Left ventricle myocardium inferior (tissue), 1 donor: ENCODE measurements at regions not wholly inside any gene's neighbourhood (a gene's known extent, or its start where the extent isn't known, plus 50 kb on each side); places are given as distances from the start of the nearest gene placed in this dataset.
"Not testable (repeated sequence)": the region's sequence is repeated elsewhere in the genome, so short reads cannot be mapped to it uniquely, and the experiment has no call there.

Source experiments
- DNase-seq: peaks from one replicate; pipeline ENCODE4 v3.0.0-alpha.2; 2020
- H3K27ac ChIP-seq: fragments of 200-600 bp; replicated peaks from 2 replicates; pipeline ENCODE4 v1.8.0; 2021
- H3K27me3 ChIP-seq: fragments of 200-600 bp; 2 replicates; pipeline ENCODE4 v1.8.0; 2021; ENCODE audit warnings: low read depth
- H3K36me3 ChIP-seq: fragments of 200-600 bp; 2 replicates; pipeline ENCODE4 v1.8.0; 2021
- H3K4me1 ChIP-seq: fragments of 200-600 bp; 2 replicates; pipeline ENCODE4 v1.8.0; 2021
- H3K4me3 ChIP-seq: fragments of 200-600 bp; 2 replicates; pipeline ENCODE4 v1.8.0; 2021; ENCODE audit warnings: mild to moderate bottlenecking, moderate library complexity
- H3K9me3 ChIP-seq: fragments of 200-600 bp; replicated peaks from 2 replicates; pipeline ENCODE4 v1.8.0; 2021
- intact Hi-C: fragments of 100-400 bp; cut with micrococcal nuclease; formaldehyde crosslinking; loops from one replicate; pipeline ENCODE4 v1.11.0; 2022
- TF ChIP-seq, protein P1 (sequence below): fragments of 200-600 bp; IDR thresholded peaks from 2 replicates; pipeline ENCODE4 v1.8.0; 2021; ENCODE audit warnings: antibody characterized with exemption, mild to moderate bottlenecking, borderline replicate concordance
- donor health status: DM: no; HTN: yes; CAD: no; lungs with severe emphysema.

DNA sequence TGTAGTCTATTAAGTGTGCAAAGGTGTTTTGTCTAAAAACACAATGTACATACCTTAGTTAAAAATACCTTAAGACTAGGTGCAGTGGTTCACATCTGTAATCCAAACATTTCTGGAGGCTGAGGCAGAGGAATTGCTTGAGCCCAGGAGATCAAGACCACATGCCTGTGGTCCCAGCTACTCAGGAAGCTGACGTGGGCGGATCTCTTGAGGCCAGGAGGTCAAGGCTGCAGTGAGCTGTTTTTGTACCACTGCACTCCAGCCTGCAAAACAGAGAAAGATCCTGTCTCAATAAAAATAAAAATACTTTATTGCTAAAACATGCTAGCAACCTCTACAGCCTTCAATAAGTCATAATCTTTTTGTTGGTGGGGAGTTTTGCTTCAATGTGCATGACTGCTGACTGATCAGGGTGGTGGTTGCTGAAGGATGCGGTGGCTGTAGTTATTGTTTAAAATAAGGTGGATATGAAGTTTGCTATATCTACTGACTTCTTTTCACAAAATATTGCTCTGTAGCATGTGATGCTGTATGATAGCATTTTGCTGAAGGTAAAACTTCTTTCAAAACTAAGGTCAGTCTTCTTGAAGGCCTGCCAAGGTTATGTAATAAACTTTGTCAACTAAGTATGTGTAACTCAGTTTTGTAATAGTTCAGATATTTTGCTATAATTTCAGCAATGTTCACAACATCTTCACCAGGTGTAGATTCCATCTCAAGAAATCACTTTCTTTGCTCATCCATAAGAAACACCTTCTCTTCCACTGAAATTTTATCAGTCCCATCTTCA is 1238.0 kb upstream of the NRXN1 start:
- no peaks in the 10 kb centered on the region for H3K4me1 ChIP-seq
- no peak overlapping the region for H3K27ac ChIP-seq
- intact Hi-C loops: no loop called here
- TF ChIP-seq, protein P1, sequence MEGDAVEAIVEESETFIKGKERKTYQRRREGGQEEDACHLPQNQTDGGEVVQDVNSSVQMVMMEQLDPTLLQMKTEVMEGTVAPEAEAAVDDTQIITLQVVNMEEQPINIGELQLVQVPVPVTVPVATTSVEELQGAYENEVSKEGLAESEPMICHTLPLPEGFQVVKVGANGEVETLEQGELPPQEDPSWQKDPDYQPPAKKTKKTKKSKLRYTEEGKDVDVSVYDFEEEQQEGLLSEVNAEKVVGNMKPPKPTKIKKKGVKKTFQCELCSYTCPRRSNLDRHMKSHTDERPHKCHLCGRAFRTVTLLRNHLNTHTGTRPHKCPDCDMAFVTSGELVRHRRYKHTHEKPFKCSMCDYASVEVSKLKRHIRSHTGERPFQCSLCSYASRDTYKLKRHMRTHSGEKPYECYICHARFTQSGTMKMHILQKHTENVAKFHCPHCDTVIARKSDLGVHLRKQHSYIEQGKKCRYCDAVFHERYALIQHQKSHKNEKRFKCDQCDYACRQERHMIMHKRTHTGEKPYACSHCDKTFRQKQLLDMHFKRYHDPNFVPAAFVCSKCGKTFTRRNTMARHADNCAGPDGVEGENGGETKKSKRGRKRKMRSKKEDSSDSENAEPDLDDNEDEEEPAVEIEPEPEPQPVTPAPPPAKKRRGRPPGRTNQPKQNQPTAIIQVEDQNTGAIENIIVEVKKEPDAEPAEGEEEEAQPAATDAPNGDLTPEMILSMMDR: no peak
- H3K36me3 ChIP-seq: no peaks in the 10 kb centered on the region
- no peak for DNase-seq
- H3K9me3 ChIP-seq: peaks cover 31% of the 10 kb centered on the region
- H3K27me3 ChIP-seq: no peaks in the 10 kb centered on the region
- no peak overlapping the region for H3K4me3 ChIP-seq

DNA sequence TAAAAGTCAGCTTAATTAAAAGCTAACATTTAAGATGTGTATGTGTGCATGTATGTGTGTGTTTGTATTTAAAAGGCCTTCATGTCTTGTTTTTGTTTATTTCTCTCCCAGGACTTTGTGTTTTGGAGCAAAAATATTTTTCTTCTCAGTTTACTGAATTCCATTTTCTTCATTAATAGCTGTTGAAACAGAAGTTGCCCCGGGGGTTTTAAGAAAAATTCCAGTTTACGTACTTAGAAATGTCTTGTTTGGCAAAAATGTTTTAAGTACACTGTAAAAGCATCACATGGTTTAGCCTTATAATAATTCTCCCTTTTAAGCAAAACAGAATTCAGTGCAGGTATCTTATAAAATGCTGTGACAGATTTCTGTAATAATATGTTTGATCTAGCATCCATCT is 1233.0 kb upstream of the NRXN1 start:
- Histone ChIP-seq H3K9me3 (peaks cover 10% of the 10 kb centered on the region), H3K27me3 (no peaks in the 10 kb centered on the region), H3K36me3 (no peaks in the 10 kb centered on the region), H3K4me3 (no peak overlapping the region), H3K27ac (no peak overlapping the region), H3K4me1 (no peaks in the 10 kb centered on the region)
- no peak for DNase-seq
- TF ChIP-seq, protein P1: no peak
- intact Hi-C loops: no loop called here

DNA sequence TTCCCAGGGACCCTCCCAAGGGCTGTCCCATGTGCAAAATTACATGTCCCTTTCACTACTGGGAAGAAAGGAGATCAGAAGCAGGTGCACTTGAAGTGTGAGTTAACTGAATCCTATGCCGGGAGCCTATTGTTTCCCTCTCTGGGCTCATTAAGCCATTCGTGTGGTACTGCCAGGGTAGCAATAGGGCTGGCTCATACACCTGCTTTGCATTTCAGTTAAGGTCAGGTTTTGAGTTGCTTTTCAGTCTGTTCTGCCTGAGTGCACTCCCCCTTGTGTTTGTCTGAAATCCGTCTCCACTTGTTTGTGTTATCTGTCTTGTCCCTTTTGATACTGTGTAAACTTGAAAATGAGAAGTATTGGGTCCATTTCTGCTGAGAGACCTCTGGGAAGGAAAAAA is 1232.6 kb upstream of the NRXN1 start:
- Histone ChIP-seq H3K27ac (no peak overlapping the region), H3K27me3 (no peaks in the 10 kb centered on the region), H3K9me3 (peaks cover 6% of the 10 kb centered on the region), H3K36me3 (no peaks in the 10 kb centered on the region), H3K4me3 (no peak overlapping the region), H3K4me1 (no peaks in the 10 kb centered on the region)
- intact Hi-C loops: no loop called here
- TF ChIP-seq, protein P1: no peak
- no peak for DNase-seq

DNA sequence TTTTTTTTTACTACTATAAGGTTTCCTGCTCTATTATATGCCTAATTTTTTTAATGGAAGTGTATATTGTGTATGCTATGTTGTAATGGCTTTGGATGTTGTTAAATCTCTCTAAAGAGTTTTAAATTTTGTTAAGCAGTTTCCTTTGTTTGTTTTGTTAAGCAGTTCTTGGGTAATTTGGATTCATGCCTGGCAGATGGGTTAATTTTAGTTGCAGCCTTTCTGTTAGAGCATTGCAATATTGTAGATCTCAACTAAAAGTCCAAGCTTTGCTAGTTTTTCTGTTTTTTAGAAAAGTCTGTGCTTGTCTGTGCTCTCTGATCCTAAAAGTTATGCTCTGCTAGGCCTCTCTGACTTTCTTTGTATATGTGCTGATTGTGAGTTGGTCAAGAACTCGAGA is 1229.0 kb upstream of the NRXN1 start:
- TF ChIP-seq, protein P1: no peak

DNA sequence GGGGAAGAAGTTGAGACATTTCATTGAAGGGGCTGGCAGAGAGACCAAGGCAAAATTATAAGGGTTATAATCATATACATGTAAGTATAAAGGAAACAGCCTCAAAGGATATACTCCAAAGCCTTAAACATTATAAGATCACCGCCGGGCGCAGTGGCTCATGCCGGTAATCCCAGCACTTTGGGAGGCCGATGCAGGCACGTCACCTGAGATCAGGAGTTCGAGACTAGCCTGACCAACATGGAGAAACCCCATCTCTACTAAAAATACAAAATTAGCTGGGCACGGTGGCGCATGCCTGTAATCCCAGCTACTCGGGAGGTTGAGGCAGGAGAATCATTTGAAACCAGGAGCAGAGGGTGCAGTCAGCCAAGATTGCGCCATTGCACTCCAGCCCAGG is 1227.0 kb upstream of the NRXN1 start:
- H3K4me1 ChIP-seq, H3K4me3 ChIP-seq, H3K36me3 ChIP-seq, intact Hi-C loops, H3K9me3 ChIP-seq, H3K27me3 ChIP-seq, DNase-seq, H3K27ac ChIP-seq: not testable (repeated sequence)

More for the DNA sequence above, 1229.0 kb upstream of the NRXN1 start:
- no peaks in the 10 kb centered on the region for H3K36me3 ChIP-seq
- no peaks in the 10 kb centered on the region for H3K27me3 ChIP-seq
- H3K9me3 ChIP-seq: peaks cover 4% of the 10 kb centered on the region
- DNase-seq: no peak
- no peak overlapping the region for H3K27ac ChIP-seq
- no peak overlapping the region for H3K4me3 ChIP-seq
- intact Hi-C loops: no loop called here
- H3K4me1 ChIP-seq: no peaks in the 10 kb centered on the region

DNA sequence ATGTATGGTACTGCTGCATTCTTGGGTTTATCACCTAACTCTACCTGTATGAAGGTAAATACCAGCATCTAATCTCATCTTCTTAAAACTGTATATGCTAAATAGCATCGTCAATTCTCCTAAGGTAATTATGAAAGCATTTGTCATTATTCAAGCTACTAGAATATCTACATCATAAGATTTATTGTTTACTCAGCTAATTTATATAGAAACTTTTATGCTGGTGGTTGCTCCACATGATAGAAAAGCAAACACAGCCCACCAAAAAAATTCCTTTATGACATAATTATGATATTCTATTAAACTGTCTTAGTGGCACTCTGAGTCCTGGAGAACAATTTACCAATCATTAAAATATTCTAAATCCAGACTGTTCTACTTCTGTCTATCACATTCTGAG is 1226.1 kb upstream of the NRXN1 start:
- Histone ChIP-seq H3K27ac (no peak overlapping the region), H3K4me3 (no peak overlapping the region), H3K9me3 (peaks cover 4% of the 10 kb centered on the region), H3K4me1 (no peaks in the 10 kb centered on the region), H3K27me3 (no peaks in the 10 kb centered on the region), H3K36me3 (no peaks in the 10 kb centered on the region)
- intact Hi-C loops: no loop called here
- DNase-seq: no peak
- TF ChIP-seq, protein P1: no peak
